ENCODE measurements at regions not wholly inside any gene's neighbourhood (a gene's known extent, or its start where the extent isn't known, plus 50 kb on each side); places are given as distances from the start of the nearest gene placed in this dataset.

DNA sequence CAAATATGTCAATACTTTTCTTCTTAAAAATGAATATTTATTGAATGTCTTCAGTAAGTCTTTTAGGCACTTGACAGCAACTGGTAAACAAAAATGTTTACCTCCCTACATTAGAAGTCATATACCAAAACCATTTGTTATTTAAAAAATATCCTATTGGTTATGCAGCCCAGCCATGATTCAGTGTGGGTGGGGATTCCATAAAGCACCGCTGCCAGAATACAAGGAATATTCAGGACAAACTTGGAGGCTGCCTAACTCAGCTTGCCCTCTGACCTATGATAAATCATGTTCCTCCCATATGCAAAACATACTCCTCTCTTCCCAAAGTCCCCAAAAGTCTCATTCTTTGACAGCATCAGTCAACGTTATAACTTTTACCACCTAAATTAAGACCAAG lies 486.8 kb upstream of the IRAK1BP1 start:
- TF ChIP-seq BHLHE40 (IDR thresholded peaks at IDR 0.05; ENCODE audit: borderline replicate concordance) (no peak), FOXA1 (IDR thresholded peaks at IDR 0.05) (no peak), SP1 (IDR thresholded peaks at IDR 0.05) (no peak), NFRKB (IDR thresholded peaks at IDR 0.05) (no peak), FOXM1 (IDR thresholded peaks at IDR 0.05; ENCODE audit: borderline replicate concordance) (no peak), HDGF (IDR thresholded peaks at IDR 0.05; ENCODE audit: borderline replicate concordance) (no peak)
